ENCODE measurements at regions not wholly inside any gene's neighbourhood (a gene's known extent, or its start where the extent isn't known, plus 50 kb on each side); places are given as distances from the start of the nearest gene placed in this dataset.

GRCh38 chr7:149595541-149595940 lies 97.9 kb upstream of the ZNF746 start:
- TF ChIP-seq, protein P1, sequence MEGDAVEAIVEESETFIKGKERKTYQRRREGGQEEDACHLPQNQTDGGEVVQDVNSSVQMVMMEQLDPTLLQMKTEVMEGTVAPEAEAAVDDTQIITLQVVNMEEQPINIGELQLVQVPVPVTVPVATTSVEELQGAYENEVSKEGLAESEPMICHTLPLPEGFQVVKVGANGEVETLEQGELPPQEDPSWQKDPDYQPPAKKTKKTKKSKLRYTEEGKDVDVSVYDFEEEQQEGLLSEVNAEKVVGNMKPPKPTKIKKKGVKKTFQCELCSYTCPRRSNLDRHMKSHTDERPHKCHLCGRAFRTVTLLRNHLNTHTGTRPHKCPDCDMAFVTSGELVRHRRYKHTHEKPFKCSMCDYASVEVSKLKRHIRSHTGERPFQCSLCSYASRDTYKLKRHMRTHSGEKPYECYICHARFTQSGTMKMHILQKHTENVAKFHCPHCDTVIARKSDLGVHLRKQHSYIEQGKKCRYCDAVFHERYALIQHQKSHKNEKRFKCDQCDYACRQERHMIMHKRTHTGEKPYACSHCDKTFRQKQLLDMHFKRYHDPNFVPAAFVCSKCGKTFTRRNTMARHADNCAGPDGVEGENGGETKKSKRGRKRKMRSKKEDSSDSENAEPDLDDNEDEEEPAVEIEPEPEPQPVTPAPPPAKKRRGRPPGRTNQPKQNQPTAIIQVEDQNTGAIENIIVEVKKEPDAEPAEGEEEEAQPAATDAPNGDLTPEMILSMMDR (optimal IDR thresholded peaks at IDR 0.05 in 1 of 3, IDR thresholded peaks at IDR 0.05 in 1 of 3, conservative IDR thresholded peaks at IDR 0.05 in 1 of 3; ENCODE audit: extremely low read depth in 1 of 3, insufficient read depth in 2 of 3, low read length in 3 of 3), result no peak
- TF ChIP-seq EZH2 (IDR thresholded peaks at IDR 0.05; ENCODE audit: low read length), result no peak
